CMK (cell line): ENCODE measurements at regions not wholly inside any gene's neighbourhood (a gene's known extent, or its start where the extent isn't known, plus 50 kb on each side); places are given as distances from the start of the nearest gene placed in this dataset.
"Not testable (repeated sequence)": the region's sequence is repeated elsewhere in the genome, so short reads cannot be mapped to it uniquely, and the experiment has no call there.

Experiments used
- DNase-seq: peaks from one replicate; pipeline ENCODE4 v3.0.0-alpha.2; 2010; ENCODE audit warnings: low read depth

- DNase-seq: no peak
Measured at GRCh38 chr3:163185721-163186350, 1689.2 kb downstream of the OTOL1 start.

- no peak for DNase-seq
Measured at GRCh38 chr3:163175970-163176369, 1679.4 kb downstream of the OTOL1 start.

GRCh38 chr3:163172513-163172912 lies 1675.9 kb downstream of the OTOL1 start:
- not testable (repeated sequence) for DNase-seq

GRCh38 chr3:163166197-163166596 lies 1669.6 kb downstream of the OTOL1 start:
- DNase-seq: no peak

GRCh38 chr3:163159306-163159705 lies 1662.7 kb downstream of the OTOL1 start:
- no peak for DNase-seq

- no peak for DNase-seq
Measured at GRCh38 chr3:163139600-163139999, 1643.0 kb downstream of the OTOL1 start.

- no peak for DNase-seq
Measured at GRCh38 chr3:163138258-163138657, 1641.7 kb downstream of the OTOL1 start.

- DNase-seq: no peak
Measured at GRCh38 chr3:163132111-163132510, 1635.5 kb downstream of the OTOL1 start.

GRCh38 chr3:163129287-163129686 lies 1632.7 kb downstream of the OTOL1 start:
- no peak for DNase-seq

GRCh38 chr3:163126115-163126514 lies 1629.5 kb downstream of the OTOL1 start:
- DNase-seq: no peak
